IPS DF 6.9 (cell line): ENCODE measurements at regions not wholly inside any gene's neighbourhood (a gene's known extent, or its start where the extent isn't known, plus 50 kb on each side); places are given as distances from the start of the nearest gene placed in this dataset.
A peak's percentile ranks its signal among the peaks of the same experiment; 100 is the strongest.

Source experiments
- DNase-seq: peaks from one replicate; pipeline ENCODE4 v3.0.0-alpha.2; 2013; ENCODE audit warnings: low read depth, low spot score
- H3K27ac ChIP-seq: one replicate; pipeline ENCODE4 v1.5.1; 2013; ENCODE audit warnings: low read length, control low read depth
- H3K27me3 ChIP-seq: 2 replicates; pipeline ENCODE4 v1.6.1; 2013; ENCODE audit warnings: mild to moderate bottlenecking, low read length; ENCODE audit not compliant: control insufficient read depth, insufficient read depth
- H3K36me3 ChIP-seq: 2 replicates; pipeline ENCODE4 v1.6.1; 2013; ENCODE audit warnings: low read length; ENCODE audit not compliant: control insufficient read depth, insufficient read depth
- H3K4me1 ChIP-seq: 2 replicates; pipeline ENCODE4 v1.6.1; 2013; ENCODE audit warnings: low read length; ENCODE audit not compliant: control insufficient read depth, insufficient read depth
- H3K4me3 ChIP-seq: 2 replicates; pipeline ENCODE4 v1.5.1; 2013; ENCODE audit warnings: mild to moderate bottlenecking, low read length
- H3K9me3 ChIP-seq: 2 replicates; pipeline ENCODE4 v1.6.1; 2013; ENCODE audit warnings: low read length, inconsistent platforms; ENCODE audit not compliant: control insufficient read depth, insufficient read depth
- WGBS: extraction: QIAGEN DNeasy Blood & Tissue Kit; methylation state at CpG from one replicate; pipeline ENCODE4 v1.1.7; 2013; ENCODE audit warnings: mixed read lengths, missing lambda C conversion rate; ENCODE audit not compliant: insufficient read length, insufficient coverage; 5-methylcytosine and 5-hydroxymethylcytosine counted together

DNA sequence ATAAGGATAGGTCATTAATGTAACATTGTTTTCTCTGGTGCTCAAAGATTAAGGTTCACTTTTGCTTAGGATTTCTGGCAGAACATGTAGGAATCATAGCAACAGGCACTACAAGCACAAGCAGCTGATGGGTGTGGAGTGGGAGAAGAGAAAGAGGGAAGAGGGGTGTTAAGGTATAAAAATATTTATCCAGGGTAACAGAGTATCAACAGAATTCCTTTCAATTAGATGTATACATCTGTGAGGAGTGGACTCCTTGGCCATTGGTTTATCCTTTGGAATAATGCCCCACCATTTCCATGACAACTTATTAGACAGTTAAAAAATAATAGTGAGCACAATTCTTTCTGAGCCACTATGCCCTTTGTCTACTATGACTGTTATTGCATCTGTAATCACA is 388.3 kb upstream of the DDHD1 start:
- Histone ChIP-seq H3K27me3 (no peaks in the 10 kb centered on the region), H3K27ac (no peak overlapping the region), H3K4me1 (no peaks in the 10 kb centered on the region; the same call in 1 of the 2 replicates), H3K4me3 (no peak overlapping the region), H3K36me3 (no peaks in the 10 kb centered on the region), H3K9me3 (no peaks in the 10 kb centered on the region)
- no peak for DNase-seq

DNA sequence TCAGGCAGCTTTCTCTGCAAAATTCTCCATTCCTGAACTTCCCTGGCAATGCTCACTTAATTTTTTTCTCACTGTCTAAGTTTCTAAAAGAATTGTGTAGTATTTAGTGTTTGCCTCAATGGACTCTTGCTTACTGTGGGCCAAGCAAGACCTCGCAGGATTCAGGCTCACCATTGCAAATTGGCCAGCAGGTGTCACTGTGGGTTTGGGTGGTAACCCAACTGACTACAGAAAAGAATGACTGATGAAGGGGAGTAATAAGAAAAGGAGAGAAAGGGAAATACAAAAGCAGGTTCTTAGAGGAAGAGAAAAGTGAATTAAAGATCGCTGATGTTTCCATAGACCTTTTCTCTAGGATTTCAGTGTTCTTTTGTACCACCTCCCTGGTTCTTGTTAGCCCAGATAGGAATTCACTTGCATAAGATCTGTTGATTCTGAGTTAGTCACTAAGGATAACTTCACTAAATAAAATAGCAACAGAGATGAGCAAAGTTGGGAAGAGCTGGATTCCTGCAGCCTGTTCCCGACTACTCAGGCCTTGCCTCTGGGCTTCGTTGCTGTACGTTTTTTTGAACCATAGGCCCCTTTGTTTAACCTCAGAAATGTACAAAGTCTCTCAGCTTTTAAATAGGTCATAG is 386.5 kb upstream of the DDHD1 start:
- H3K27me3 ChIP-seq = no peaks in the 10 kb centered on the region
- no peak overlapping the region for H3K4me3 ChIP-seq
- peak; percentile 64 for DNase-seq
- no peaks in the 10 kb centered on the region for H3K36me3 ChIP-seq
- no CpG with 5 or more reads among the region's 5 CpGs for WGBS
- H3K4me1 ChIP-seq = no peaks in the 10 kb centered on the region; the same call in 1 of the 2 replicates
- no peaks in the 10 kb centered on the region for H3K9me3 ChIP-seq
- no peak overlapping the region for H3K27ac ChIP-seq

GRCh38 chr14:53538316-53538881 is 385.3 kb upstream of the DDHD1 start:
- no peak overlapping the region for H3K4me3 ChIP-seq
- WGBS = no CpG with 5 or more reads among the region's 2 CpGs
- no peak for DNase-seq
- no peaks in the 10 kb centered on the region for H3K9me3 ChIP-seq
- H3K27me3 ChIP-seq = no peaks in the 10 kb centered on the region
- H3K4me1 ChIP-seq = no peaks in the 10 kb centered on the region; the same call in 1 of the 2 replicates
- no peaks in the 10 kb centered on the region for H3K36me3 ChIP-seq
- H3K27ac ChIP-seq = no peak overlapping the region

DNA sequence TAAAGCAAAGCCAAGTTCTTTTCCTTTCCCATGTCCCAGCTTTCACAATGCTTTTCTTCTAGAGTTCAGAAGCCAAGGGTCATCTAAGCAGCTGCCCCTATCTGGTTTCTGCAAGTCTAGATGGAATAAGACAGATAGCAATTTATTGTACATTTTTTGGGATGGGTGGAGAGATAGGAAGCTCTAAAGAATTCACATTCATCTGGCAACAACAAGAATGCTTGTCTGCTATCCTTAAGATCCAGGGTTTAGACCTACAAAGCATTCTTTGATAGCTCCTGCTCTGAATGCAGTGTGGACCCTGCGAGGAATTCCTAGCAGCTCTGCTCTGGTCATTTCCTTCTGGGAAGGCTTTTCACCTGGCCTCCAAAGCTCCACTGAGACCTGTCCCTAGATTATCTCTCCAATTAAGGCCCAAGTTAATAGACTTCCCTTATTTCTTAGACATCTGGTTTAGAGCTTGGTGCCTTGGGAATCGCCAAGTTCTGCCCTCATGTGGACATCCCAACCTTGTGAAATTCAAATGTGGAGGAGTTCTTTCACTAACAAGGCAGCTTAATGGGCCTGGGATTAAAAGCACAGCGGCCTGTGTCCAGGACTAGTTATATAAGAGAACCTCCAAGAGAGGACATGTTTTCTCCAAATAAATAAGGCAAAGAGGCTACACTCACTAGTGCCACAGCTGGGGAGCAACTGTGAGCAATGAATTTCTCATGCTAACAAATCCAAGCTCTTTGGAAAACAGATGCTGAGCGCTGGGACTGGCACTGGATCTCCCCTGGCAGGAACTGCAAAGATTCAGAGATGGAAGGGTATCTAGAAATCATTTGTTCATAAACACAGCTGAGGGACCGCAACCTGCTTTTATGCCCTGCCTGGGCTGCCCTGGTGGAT is 384.5 kb upstream of the DDHD1 start:
- Histone ChIP-seq H3K27ac (no peak overlapping the region), H3K9me3 (no peaks in the 10 kb centered on the region), H3K27me3 (no peaks in the 10 kb centered on the region), H3K4me3 (no peak overlapping the region), H3K4me1 (no peaks in the 10 kb centered on the region; the same call in 1 of the 2 replicates), H3K36me3 (no peaks in the 10 kb centered on the region)
- WGBS = no CpG with 5 or more reads among the region's 5 CpGs
- DNase-seq = no peak

GRCh38 chr14:53536446-53536845 is 383.3 kb upstream of the DDHD1 start:
- H3K27ac ChIP-seq = no peak overlapping the region
- no peaks in the 10 kb centered on the region for H3K9me3 ChIP-seq
- no peak for DNase-seq
- H3K27me3 ChIP-seq = no peaks in the 10 kb centered on the region
- no peaks in the 10 kb centered on the region; the same call in 1 of the 2 replicates for H3K4me1 ChIP-seq
- H3K36me3 ChIP-seq = no peaks in the 10 kb centered on the region
- no CpG with 5 or more reads among the region's 2 CpGs for WGBS
- H3K4me3 ChIP-seq = no peak overlapping the region

- no peak overlapping the region for H3K4me3 ChIP-seq
- no peaks in the 10 kb centered on the region; the same call in 1 of the 2 replicates for H3K4me1 ChIP-seq
- WGBS = no CpG with 5 or more reads among the region's 6 CpGs
- DNase-seq = no peak
- H3K36me3 ChIP-seq = no peaks in the 10 kb centered on the region
- H3K27me3 ChIP-seq = no peaks in the 10 kb centered on the region
- no peak overlapping the region for H3K27ac ChIP-seq
- no peaks in the 10 kb centered on the region for H3K9me3 ChIP-seq
Observed at GRCh38 chr14:53534841-53535240, 381.7 kb upstream of the DDHD1 start.

DNA sequence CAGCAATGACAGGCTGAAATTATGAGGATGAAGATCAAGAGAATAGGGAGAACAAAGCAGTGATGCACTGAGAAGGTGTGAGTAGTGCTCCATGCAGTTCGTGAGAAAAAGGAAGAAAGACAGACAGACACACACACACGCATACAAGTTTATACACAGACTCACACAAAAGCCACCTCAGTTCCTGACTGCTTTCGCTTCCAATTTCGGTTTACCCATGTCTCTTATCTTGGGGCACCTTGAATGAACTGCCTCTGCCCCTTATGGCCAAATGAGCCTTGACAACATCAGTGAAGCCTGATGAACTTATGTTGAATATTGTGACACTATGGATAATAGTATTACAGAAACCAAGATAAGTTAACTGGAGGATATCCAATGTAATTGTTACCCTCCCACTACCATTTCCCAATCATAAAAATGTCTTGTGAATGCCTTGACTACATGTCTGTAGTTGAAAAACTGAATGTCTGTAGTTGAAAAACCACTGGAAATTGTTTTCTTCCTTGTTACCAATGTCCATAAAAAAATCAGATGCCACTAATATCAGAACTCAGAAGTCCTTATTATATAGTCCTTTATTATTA is 380.4 kb upstream of the DDHD1 start:
- Histone ChIP-seq H3K4me1 (no peaks in the 10 kb centered on the region), H3K36me3 (no peaks in the 10 kb centered on the region), H3K4me3 (no peak overlapping the region), H3K27me3 (no peaks in the 10 kb centered on the region), H3K27ac (no peak overlapping the region), H3K9me3 (no peaks in the 10 kb centered on the region)
- WGBS = no CpG with 5 or more reads among the region's 4 CpGs
- no peak for DNase-seq

DNA sequence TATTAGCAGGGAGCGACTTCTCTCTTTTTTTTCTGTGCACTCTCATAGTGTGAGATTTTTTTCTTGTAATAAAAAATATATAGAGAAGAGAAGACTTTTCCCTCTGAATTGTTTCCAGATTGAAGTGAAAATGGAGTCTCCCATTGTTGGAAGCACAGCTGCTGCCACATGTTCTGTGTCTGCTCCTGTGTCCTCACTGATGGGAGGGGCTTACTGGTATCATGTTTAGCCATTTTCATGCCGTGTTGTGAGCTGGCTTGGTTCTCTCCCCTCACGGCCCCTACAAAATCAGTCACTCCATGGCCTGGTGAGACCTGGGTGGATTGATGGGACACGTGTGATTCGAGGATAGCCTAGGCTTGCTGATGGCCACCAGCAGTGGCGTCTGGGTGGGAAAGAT is 379.7 kb upstream of the DDHD1 start:
- Histone ChIP-seq H3K4me3 (no peak overlapping the region), H3K27ac (no peak overlapping the region)
- WGBS = no CpG with 5 or more reads among the region's 6 CpGs

DNA sequence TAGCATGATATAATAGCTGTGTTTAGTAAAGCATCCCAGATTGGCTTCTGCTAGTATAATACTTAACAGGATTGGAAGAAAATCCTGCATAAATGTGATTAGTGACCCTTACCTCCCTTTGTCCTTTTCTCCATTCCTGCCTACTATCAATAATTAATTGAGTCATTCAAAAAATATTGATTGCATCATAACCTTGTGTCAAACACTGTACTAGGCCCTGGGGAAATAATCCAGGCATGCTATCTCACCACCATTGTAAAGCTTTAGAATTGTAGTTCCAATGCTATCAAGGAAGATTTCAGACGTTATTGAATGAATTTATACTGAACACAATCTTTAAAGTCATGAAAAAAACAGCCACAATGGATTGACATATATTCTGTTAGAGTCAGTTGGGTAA is 378.6 kb upstream of the DDHD1 start:
- no peak overlapping the region for H3K4me3 ChIP-seq
- no peak for DNase-seq
- H3K4me1 ChIP-seq = no peaks in the 10 kb centered on the region
- H3K36me3 ChIP-seq = no peaks in the 10 kb centered on the region
- no peak overlapping the region for H3K27ac ChIP-seq
- WGBS = no CpG with 5 or more reads among the region's 1 CpG
- H3K9me3 ChIP-seq = no peaks in the 10 kb centered on the region
- H3K27me3 ChIP-seq = no peaks in the 10 kb centered on the region

More for the DNA sequence above, 379.7 kb upstream of the DDHD1 start:
- Histone ChIP-seq H3K9me3 (no peaks in the 10 kb centered on the region), H3K4me1 (no peaks in the 10 kb centered on the region), H3K36me3 (no peaks in the 10 kb centered on the region), H3K27me3 (no peaks in the 10 kb centered on the region)
- DNase-seq = no peak

DNA sequence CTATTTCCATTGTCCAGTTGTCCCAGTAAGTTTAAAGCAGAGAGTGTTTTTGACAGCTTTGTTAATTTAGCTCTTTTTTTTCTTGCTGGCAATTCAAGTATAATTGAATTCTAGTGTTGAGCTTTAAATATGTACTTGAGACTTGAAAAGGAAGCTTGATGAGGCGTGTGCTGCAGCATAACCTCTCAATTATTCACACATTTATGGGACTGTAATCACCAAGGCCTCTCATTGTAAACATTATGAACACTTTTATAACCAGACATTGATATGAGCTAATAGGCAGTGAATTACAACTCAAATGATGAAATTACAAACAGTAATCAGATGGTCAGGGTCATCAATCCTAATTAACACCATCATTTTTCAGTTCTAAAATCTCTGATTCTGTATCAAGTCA is 378.0 kb upstream of the DDHD1 start:
- Histone ChIP-seq H3K4me1 (no peaks in the 10 kb centered on the region), H3K36me3 (no peaks in the 10 kb centered on the region), H3K9me3 (no peaks in the 10 kb centered on the region), H3K27ac (no peak overlapping the region), H3K4me3 (no peak overlapping the region), H3K27me3 (no peaks in the 10 kb centered on the region)
- no CpG with 5 or more reads among the region's 1 CpG for WGBS
- no peak for DNase-seq
